Right forelimb (tissue), 1 donor: ENCODE measurements at regions not wholly inside any gene's neighbourhood (a gene's known extent, or its start where the extent isn't known, plus 50 kb on each side); places are given as distances from the start of the nearest gene placed in this dataset.
"Not testable (repeated sequence)": the region's sequence is repeated elsewhere in the genome, so short reads cannot be mapped to it uniquely, and the experiment has no call there.

ENCODE experiments used
- DNase-seq: peaks from one replicate; pipeline ENCODE4 v3.0.0-alpha.2; 2018

DNA sequence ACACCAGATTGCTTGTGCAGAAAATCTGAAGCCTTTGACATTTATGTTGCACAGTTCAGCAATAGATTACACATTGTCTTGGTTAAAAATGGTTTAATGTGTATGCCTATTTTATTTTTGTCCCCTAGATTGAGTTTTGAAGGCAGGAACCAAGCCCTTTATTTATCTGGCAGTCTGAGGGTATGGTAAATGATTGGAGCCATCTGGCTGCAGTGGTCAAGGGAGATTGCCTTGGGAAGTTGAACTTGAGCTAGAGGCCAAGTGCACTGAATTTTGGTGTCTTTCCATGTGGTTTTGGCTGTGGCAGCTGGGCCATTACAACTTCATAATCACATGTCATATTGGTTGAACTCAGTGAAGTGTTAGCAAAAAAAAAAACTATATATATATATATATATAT is 248.7 kb upstream of the C2CD4B start:
- no peak for DNase-seq

DNA sequence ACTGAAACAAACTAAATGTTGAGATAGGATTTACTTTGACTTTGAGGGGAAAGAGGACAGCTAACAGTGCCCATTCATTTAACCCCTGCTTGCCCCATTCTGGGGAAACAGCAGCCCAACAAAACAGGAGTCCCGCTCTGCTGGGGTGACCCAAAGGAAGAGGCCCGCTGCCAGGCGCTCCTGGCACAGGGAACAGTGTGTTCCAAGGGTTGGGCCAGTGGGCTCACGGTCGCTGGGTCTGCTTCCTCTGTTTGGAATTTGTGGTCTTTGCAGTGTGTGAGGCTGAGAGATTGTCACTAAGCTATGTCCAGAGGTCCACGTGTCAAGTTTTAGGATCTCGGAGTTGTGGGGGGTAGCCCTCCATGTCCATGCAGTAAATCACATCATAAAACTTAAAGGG is 250.4 kb upstream of the C2CD4B start:
- no peak for DNase-seq

DNA sequence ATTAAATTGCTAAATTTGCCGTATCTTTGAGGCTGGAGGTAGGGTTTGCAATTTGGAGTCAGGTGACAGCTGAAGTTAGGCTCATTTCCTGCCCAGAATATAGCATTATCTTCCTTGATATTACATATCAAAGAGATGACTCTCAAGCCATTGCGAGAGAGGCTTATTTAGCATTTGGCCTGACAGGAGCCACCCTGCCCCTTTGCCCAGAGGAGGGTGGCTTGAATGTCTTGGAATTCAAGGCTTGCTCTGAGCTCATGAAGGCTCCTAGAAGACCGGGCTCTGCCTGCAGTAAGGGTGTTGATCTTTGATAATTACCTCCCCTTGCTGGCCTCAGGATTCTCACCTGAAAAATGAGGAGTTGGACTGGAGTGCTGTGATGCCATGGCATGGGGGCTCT is 251.4 kb upstream of the C2CD4B start:
- no peak for DNase-seq

DNA sequence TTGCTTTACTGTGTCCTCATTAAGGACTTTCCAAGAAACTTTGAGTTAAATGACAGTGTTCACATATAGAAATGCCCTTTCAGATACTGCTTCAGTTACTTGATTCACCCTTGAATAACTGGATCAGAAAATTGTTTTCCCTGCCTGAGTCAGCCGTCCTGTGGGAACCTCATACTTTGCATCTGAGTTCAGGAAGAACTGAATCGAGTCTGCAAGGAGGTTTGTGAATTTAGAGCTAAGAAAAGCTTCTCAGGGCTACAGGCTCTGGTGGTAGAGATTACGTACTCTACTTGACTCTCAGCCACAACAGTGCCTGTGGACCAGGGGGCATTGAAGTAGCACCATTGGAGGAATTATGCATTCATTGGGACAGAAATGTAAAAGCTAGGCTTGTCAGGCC is 252.4 kb upstream of the C2CD4B start:
- no peak for DNase-seq

DNA sequence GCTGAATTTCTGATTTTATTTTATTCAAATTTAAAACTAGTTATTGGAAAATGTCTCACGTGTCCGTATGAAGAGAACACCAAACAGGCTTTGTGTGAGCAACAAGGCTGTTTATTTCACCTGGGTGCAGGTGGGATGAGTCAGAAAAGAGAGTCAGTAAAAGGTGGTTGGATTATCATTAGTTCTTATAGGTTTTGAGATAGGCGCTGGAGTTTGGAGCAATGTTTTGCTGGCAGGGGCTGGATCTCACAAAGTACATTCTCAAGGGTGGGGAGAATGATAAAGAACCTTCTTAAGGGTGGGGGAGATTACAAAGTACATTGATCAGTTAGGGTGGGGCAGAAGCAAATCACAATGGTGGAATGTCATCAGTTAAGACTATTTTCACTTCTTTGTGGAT is 253.4 kb upstream of the C2CD4B start:
- not testable (repeated sequence) for DNase-seq

DNA sequence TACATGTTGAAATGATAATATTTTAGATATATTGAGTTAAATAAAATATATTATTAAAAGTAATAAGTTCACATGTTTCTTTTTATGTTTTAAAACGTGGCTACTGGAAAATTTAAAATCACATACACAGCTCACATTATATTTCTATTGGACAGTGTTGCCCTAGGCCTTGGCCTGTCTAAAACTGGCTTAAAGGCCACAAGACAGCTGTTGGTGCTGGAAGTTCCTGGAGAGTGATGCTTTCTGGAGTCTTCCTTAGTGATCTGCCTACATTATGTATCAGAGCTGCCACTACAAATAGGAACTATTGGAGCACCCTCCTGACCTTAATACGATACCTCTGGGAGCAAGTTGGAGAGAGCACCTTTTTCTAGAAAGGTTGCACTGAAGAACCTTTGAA is 254.1 kb upstream of the C2CD4B start:
- no peak for DNase-seq

DNA sequence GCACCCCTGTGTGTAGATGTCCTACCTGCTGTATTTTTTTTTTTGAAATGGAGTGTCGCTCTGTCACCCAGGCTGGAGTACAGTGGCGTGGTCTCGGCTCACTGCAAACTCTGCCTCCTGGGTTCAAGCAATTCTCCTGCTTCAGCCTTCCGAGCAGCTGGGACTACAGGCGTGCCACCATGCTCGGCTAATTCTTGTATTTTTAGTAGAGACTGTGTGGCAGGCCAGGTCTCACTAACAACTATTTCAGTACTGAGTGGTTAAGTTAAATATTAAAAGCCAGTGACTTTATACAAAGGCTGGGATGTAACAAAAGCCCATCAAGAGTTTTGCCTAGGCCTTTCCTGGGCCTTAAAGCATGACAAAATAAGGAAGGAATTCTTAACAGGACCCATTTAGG is 255.3 kb upstream of the C2CD4B start:
- not testable (repeated sequence) for DNase-seq

DNA sequence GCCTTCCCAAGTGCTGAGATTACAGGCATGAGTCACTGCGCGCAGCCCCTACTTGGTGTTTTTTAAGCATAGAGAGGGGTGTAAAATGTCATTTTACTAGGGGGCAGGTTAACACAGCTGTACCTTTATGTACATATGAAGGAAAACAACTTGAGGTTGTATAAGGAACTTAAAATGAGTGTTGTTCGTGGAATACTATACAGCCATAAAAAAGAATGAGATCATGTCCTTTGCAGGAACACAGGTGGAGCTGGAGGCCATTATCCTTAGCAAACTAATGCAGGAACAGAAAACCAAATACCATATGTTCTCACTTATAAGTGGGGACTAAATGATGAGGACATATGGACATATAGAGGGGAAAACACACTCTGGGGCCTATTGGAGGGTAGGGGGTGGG is 256.2 kb upstream of the C2CD4B start:
- no peak for DNase-seq

DNA sequence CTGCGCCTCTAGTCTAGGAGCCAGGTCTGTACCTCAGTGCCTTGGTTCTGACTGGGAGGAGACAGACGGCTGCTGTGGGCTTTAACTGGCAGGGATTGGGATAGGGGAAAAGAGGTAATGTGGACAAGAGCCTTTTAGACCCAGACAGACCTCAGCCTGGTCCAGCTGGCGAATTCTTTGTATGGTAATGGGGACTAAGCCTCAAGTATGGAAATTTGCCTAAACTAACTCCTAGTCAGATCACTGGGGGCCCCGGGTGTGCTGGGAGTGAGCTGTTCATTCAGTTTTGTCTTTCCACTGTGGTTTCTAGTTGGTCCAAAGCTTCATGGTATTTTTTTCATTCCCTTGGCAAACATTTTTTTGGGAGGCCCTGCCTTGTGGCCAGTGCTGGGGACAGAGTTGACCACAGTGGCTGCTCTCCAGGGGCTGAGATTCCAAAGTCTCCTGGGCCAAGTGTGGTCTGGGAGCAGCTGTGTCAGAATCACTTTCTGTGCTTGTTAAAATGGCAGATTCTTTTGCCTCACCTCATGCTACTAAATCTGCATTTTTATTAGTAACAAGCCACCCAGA is 261.4 kb upstream of the C2CD4B start:
- DNase-seq: no peak

DNA sequence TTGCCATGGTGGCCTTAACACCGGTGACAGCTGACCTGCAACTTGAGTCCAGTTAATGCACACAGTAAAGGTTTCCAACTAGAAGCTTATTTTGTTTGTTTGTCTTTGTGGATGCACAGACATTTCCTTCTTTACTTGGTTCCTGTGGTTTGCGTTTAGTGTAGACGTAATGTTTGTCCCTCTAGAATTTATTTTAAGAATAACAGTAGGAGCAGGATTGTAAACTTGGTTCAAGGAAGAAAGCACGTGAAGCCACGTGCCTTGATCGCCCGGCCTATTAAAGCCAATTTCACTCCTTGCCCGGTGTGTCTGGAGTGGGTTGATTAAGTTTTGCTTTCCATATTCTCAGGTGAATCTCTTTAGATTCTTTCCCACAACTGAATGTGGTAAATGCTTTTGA is 263.2 kb upstream of the C2CD4B start:
- no peak for DNase-seq

DNA sequence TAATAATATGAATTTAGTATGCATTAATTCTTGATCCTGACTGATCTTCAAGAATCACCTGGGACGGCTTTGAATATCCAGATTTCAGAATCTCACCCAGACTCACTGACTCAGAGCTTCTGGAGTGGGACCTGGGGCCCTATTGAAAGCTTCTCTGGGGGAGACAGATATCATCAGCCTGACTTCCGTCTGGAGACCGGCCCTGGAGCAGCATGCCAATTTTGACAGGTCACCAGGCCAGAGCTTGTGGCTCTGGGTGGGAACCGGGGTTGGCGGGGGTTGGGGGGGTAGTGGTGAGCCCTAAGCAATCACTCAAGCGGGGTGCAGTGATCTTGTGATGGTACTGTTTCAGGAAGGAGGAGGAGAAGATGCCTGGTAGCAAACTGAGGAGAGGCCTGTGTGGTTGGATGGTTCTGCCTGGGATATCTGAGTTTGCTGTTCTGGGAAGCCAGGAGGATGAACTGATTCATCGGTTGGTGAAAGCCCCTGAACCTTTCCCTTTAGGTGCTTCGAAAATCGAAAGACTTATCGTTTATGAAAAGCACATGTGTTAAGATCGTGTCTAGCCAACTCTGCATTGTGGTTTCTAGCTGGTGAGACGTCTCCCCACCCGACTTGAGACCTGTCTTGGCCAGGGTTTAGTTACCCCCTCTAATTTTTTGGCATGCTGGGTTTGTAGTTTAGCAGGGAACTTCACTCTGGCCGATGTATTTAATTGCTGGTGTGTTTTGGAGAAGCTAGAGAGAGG is 263.9 kb upstream of the C2CD4B start:
- no peak for DNase-seq

DNA sequence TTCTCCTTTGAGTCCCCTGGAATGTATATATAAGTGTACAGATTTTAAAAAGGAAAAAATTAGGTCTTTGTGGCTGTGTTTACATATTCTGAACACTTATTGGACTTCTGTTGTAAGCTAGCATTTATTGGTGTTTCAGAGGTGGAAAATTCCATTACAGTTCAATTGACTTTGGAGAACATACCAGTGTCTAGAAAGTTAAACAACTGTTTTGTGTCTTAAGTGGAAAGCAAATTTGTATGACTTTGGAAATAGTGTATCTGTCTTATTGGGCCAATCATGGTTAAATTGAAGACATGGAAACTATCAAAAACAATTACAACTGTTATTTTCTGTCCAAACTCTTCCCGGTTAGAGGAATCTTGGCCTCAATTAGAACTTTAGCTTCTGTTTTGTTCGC is 265.0 kb upstream of the C2CD4B start:
- no peak for DNase-seq

DNA sequence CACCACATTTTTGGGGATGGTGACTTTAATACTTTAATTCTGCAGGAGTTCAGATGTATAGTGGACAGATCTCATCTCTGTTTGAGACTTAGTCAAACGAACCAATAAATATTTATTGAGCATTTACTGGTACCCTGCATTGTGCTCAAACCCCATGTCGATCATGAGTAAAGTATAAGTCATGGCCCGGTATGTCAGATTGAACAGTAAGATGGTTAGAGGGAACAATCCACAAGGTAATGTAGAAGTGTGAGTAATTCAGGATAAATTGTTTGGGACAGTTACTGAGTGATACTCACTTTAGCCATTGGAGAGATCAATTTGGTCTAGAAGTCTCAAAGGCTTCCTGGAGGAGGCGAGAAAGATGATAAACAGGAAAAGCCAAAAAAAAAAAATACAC is 265.5 kb upstream of the C2CD4B start:
- DNase-seq: no peak

DNA sequence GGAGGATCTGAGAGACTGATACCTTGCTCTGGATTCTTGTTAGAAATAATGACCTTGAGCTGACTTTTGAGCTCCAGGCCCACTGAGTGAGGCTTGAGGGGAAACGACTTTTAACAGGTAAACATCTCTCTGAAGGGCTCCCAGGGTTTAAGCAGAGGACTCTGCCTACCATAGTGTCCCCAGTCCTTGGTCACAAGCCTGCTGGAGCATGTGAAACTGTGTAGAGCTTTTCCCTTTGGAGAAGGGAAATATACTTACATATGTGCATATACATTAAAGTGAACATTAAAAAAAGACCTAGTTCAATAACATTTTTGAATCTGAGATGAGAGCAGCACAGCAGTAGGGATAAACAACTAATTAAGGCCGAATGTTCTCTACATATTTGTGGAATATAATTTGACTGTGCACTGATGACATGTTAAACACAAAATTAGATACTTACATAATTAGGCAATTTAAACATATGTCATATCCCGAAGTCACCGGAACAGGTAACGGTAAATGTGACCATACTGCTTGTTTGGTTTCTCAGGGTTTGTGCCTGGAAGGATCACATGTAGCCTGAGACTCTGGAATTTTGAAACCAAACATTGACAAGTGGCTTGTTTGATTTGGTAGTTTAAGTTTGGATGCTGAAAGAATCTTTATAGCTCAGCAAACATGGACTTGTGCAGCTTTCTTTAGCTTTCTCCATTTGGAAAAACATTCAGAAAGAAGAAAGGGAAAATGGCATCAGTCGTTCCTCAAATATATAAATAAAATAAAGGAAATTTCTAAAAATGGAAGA is 266.1 kb upstream of the C2CD4B start:
- DNase-seq: no peak

DNA sequence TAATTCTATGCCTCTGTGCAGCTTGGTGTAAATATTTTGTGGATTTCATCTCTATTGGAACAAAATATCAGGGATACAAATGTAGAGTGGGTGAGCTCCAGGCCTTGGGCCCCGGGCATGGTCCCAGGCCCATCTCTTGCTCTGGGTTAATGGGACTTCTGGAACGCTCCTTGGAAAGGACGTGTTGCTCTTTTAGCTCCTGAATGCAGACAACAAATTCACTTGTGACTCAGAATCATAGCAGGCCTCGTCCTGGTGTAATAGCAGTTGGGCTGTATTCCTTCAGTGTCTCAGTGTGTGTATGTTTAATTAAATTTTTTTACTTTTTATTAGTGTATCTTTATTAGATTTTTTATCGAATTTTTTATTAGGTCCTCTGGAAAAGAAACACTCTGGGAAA is 266.7 kb upstream of the C2CD4B start:
- no peak for DNase-seq

DNA sequence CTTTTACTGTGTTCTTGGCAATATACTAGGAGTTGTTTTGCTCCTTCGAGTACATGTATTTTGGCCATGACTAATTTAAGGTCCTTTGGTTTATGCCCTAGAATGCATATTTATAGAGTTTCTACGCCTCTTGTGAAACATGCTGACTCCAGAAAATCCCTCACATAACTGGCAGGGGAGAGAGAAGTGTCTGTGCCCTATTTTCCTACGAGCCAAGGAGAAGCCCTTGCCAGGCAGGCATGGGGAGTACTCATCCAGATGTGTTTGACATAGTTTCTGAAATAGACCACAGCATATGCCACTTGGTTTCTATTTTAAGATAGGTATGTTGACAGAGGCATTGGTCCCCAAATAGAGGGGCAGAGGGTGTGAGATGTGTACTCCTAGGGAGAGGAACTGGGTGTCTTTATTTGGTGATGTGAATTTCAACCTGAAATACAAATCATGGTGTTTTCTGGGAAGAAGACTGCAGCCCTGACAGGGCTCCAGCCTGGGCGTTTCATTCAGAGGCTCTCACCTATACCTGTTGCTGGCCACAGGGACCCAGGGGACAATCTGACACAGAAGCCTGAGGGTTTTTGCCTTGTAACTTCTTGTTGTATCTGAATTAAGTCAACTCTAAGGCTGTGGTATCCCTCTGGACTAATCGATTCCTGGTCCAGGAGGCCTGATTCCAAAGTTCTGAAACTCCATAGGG is 267.8 kb upstream of the C2CD4B start:
- DNase-seq: no peak

DNA sequence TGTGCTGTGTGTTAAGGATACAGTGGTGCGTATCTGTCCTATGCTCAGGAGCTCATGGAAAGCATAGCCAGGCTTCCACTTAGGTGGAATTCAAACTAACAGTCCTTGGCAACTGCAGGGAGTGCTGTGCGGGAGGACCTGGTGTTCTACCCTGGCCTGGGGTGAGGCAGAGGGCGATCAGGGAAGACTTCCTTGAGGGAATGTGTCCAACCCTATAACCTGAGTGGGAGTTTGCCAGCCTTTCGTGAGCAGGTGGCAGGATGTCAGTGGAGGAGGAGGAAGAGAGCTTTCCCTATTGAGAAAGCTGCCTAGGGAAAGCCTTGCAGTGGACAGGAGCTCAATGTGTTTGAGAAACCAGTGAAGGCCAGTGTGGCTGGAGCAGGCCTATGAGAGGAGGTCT is 271.1 kb upstream of the C2CD4B start:
- no peak for DNase-seq

DNA sequence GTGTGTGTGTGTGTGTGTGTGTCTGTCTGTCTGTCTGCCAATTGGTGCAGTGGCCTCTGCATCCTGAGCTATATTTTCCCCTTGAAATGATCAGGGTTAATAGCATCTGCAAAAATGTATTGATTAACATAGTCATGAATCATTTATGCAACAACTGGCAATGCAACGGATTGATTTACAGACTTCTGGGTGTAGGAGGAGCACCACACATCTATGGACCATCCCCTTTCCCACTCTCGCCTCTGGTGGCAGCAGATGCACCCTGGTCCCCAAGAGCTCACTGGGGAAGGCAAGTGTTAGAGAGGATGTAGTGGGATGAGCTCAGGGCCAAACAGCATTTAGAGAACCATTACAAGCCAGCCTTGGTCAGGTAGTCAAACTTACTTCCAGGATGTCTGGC is 272.7 kb upstream of the C2CD4B start:
- no peak for DNase-seq

DNA sequence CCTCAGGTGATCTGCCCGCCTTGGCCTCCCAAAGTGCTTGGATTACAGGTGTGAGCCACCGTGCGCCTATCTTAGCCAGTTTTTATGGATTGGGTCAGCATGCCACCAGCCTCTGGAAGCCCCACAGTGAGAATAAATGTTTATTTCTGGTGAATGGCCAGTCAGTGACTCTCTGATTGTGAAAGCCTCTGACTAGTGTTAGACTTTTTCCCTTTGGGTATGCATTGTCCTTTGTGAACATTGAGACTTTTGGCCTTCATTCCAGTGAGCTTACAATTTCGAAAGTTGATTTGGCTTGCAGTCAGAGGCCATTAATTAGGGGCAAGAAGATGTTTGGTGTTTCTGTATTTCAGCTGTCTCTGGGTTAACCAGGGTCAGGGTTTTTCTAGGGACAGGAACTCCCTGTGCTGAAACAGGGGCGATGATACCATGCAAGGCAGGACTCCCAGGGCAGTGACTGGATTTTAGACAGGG is 274.5 kb upstream of the C2CD4B start:
- DNase-seq: no peak

DNA sequence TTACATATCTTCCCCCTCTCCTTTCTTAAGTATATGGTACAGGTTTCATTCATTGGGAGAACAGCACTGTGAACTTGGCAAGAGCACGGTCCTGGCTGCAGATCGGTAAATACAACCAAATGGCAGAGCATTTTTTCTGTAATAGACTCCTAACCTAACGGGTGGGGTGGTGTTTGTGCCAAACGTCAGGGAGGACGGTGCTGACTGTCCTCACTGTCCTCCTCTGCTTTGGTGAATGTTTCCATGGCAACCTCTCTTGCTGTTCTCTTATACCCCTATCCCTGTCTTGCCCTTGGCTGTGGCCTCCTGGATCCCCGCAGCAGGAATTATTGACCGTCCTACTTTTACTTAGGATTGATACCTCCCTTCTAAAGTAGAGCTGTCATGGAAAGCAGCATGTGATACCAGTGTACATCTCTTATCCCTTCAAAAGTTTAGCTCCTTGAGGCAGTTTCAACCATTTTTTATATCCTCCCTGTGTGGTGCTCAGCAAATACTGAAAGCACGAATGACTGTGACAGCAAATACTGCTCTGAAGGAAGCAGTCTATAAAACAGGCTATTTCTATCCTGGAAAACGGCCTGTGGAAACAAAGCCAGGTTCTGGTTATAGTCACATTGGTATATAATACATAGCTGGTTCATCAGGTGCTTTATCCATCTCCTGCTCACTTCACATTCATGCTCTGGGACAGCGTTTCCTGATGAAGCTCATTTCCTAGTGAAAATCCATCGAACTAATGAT is 275.4 kb upstream of the C2CD4B start:
- no peak for DNase-seq

DNA sequence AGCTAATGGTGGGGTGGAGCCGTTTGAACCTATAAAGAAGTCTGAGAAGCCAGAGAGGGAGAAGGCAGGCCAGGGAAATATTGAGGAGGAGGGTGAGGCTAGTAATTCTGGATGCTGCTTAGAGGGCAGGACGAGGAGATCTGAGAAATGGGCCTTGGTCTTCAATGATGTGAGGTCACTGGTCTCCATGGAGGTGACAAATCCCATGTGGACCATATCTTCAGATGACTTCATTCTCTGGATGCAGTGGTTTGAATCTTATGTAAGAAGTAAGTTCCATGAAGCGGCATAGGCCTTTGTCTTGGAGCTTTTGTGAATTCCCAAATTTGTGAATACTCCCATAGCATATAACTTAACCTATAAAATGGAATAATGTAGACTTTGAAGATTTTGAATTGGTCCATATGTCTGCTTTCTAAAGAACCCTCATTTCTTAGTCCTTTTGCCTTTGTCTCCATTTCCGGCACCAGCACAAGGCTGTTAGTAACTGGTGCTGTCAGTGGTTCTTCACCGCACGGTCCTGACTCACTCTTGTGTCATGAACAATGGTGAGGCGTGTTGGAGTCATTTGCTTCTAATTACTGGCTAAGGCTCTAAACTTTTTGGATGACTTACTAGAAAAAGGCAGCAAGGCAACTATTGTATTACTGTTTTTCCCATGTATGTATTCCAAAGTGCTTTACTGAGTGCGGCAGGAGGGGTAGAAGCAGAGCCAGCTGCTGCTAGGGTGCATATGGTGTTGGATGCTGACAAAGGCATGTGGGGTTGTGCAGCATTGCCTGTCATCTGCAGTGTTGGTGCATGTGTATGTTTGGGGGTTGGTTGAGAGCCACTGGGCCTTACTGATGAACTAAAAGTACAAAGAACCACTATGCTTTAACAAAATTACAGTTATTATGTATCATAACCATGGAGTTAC is 279.3 kb upstream of the C2CD4B start:
- no peak for DNase-seq

DNA sequence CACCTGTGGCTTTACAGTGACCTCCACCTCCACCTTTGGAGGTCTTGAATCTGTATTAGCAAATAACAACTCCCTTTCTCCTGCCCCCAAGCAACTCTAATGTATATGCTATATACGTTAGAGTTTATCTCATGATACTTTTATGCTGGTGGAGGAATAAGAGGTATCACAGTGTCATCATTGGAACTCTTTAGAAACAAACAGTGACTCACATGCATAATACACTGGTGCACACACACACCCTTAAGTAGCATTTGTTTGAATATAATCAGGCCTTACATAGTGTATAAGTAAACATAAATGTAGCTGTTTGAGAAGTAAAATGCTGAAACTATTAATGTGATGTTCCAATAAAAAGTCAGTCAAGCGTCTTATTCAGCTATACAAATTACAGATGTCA is 280.2 kb upstream of the C2CD4B start:
- no peak for DNase-seq
